NCI-H748 treated with DMSO at 0.1 percent for 48 hours (cell line): ENCODE measurements at regions not wholly inside any gene's neighbourhood (a gene's known extent, or its start where the extent isn't known, plus 50 kb on each side); places are given as distances from the start of the nearest gene placed in this dataset.

Experiments
- DNase-seq: peaks from one replicate; lab custom pipeline; 2025; lab: John Stamatoyannopoulos, UW

DNA sequence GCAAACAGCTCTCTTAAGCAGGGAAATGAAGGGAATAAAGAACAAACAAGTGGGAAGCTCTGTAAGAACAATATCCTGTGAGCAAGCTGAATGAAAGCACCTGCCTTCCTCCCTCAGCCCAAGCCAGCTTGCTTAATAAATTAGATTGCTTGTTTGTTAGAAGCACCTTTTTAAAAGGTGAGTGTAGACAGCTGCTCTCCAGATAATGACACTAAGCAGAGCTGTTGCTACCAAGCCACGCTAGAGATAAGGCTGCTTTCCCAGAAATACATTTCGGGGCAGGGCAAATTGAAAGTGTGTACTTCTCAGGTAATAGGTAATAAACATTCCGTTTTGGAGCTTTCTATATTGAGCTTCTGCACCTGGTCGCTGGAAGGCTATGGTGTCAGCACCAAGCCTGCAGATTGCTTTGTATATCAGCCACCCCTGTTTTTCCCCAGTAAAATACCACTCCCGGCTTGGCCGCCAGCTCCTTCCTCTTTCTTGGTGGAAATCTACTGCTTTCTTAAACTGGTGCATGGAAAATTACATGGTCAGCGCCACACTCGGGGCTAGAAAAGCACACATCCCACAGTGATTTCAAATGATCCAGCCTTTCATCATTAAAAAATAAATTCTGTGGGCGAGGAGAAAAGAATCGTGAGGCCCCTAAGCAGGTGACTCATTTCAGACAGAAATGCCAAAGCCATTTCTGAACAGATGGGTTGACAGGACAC is 151.3 kb downstream of the ETS2 start:
- DNase-seq = peak; percentile 100

DNA sequence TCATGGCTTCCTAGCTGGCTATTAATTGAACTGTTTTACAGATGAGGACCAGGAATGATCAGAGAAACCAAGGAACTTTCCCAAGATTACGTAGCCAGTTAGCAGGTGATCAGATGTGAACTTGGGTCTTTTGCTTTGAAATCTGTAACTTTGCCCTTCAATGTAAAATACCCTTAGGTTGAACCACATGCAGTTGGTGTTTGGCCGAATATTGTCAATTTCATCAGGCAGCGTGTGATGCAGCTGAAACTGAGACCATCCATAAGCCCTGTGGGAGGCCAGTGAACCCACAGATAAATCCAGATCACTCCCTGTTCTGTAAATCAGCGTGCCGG is 150.8 kb downstream of the ETS2 start:
- no peak for DNase-seq

DNA sequence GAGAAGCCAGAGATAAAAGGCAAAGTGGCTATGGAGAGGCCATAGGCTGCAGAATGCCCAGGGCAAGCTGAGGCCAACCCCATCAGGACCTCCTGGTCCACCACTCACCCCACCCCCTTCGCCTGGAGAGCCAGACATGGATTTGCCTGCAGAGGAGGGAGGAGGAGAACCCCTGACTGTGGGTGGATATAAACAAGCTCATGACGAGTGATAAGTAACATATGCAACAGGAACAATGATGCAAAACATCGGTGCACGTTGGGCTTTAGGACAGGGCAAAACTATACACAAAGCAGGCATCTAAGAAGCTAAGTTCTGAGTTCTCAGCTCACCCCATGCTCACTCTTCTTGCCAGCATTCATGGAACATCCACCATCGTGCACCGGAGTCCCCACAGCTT is 150.3 kb downstream of the ETS2 start:
- DNase-seq = no peak

DNA sequence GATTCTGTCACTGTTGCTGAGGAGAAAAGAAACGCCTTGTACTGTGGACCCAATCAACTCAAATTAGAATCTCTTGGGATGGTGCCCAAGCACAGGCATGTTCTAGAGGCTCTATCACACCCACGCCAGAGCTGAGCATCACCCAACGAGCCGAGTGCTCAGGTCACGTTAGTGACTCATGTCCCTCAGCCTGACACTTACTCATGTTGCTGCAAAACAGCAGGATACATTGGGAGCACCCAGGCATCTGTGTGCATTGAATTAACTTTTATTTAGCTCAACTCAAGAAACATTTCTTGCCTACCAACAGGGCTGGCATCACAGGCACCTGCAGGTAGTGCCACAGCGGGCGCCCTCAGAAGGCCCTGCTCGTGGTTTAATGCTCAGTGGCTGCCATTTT is 149.8 kb downstream of the ETS2 start:
- DNase-seq = no peak

DNA sequence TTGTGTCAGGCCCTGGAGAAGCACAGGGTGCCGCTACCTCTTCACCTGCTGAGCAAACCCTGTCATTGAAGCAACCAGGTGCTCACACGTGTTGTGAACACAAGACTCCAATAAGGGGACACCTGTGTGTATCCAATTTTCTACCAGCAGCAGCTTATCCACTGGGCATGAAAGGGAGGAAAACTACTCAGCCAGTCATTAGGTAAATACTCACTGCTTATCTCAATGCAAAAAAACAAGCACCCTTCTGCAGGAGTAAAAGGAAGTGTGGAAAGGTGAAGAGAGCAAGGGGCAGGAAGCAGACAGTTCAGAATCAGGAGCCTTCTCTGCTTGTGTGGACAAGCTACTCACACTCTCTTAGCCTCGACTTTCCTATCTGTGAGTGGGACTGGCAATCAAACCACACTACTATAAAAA is 148.9 kb downstream of the ETS2 start:
- DNase-seq = peak; percentile 91

DNA sequence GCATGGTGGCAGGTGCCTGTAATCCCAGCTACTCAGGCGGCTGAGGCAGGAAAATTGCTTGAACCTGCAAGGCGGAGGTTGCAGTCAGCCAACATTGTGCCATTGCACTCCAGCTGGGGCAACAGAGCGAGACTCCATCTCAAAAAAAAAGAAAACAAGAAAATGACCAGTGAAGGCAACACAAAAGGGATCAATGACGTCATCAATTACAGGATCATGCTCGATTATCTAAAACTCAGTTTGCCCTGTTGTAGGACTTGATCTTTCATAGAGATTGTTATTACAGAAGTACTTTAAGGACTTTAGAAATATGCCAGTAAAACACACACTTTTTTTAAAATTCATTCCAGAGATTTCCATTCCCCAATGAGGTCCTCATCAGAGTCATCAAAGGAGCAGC is 147.8 kb downstream of the ETS2 start:
- DNase-seq = no peak

DNA sequence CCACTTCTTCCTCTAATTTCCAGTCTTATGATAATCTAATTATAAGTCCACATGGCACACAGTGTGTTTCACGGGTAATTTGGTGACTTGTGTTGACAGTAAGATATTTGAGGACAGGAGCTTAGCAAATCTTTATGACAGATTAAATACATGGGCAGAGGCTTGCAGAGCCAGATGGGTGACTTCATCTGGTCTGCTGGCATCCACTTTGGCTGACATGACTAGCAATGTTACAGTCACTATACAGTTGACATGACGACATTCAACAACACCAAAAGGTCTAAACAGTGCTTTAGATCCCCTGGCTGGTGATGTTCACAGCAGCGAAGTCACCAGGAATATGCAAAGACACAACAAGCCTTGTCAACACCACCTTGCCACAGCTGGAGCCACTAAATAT is 147.2 kb downstream of the ETS2 start:
- DNase-seq = no peak

DNA sequence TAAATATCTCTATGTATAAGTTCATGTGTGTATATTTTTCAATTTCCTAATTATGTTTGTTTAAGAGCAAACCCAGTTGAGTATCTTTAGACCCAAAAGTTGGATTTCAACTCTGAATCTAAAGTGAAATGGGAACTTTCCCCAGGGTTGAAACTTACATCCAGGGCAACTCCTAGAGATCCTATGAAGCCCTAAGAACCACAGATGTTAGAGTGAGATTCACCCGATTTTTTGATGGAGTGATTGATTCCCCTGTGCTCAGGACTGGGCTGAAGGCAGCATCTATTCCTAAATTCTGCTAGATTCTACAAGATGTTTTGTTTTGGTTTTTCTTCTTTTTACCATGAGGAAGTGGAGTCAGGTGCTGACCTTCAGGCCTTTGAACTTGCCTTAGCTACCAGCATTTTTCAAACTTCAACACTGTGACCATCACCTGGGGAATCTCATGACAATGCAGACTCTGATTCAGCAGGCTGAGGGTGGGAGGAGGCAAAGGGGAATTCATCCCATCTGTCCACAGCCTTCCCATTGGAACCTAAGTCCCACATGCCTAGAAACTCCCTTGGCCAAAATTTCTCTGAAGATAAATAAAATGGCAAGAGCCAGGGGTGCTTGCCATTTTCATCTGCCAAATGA is 145.5 kb downstream of the ETS2 start:
- DNase-seq = no peak

DNA sequence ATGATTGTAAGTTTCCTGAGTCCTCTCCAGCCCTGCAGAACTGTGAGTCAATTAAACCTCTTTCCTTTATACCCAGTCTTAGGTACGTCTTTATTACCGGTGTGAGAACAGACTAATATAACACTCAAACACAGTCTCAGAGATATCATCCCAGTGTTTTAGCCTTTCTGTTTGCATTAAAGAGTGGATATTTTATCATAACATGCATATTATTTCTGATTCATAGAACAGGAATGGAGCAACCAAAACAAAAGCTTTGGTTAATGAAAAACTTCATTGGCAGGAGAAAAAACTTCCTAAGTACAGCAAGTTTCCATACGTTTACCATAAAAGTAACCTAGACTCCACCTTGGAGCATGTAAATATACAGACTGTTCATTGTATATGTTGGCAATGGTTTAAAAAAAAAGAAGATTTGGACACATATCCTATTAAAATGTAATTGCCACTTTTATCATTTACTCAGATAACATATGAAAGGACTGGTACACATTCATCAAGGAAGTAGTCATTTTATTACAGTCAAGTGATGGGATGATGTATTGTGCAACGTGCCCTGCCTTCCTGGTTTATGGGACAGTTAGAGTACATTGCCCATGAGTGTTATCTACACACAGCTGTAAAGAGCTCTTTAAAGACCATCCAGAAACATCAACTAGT is 144.8 kb downstream of the ETS2 start:
- DNase-seq = peak; percentile 33

DNA sequence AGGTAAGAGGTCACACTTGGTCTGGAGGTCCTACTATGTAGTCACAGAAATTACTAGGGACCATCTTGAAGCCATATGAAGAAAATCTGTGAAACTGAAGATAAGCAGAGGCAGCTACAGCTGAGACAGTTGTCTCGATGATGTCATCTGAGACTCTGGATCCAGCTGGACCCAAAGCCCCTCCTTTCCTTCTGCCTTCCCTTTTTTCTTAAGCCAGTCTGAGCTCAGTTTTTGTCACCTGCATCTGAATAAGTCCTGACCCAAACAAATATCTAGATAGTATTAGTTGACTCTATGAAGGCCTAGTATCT is 143.3 kb downstream of the ETS2 start:
- DNase-seq = no peak

DNA sequence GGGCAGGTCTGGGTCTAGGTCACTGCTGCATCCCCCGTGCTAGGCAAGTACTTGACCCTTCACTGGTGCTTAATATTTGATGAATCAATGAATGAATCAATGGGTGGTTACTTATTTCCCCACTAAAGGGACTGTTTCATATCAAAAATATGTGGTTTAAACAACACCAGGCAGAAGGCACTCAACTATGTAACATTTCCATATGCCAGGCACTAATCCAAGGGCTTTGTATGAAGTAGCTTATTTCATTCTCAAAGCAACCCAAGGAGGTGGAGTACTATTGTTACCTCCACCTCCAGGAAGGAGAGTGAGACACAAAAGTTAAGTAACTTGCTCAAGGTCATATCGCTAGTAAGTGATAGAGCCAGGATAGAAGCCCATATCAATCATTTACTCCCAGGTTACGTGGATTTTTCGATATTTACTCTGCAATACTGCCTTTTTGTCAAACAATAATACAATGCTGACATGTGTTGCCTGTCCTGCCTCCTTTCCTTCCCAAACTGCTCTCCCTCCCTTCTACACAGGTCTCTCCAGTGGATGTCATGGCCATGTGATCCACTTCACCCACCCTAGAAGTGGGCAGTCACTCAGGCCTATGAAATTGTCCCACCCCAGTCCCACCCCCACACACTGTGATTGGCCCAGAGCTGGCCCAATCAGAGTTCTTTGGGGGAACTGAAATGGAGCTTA is 142.8 kb downstream of the ETS2 start:
- no peak for DNase-seq

DNA sequence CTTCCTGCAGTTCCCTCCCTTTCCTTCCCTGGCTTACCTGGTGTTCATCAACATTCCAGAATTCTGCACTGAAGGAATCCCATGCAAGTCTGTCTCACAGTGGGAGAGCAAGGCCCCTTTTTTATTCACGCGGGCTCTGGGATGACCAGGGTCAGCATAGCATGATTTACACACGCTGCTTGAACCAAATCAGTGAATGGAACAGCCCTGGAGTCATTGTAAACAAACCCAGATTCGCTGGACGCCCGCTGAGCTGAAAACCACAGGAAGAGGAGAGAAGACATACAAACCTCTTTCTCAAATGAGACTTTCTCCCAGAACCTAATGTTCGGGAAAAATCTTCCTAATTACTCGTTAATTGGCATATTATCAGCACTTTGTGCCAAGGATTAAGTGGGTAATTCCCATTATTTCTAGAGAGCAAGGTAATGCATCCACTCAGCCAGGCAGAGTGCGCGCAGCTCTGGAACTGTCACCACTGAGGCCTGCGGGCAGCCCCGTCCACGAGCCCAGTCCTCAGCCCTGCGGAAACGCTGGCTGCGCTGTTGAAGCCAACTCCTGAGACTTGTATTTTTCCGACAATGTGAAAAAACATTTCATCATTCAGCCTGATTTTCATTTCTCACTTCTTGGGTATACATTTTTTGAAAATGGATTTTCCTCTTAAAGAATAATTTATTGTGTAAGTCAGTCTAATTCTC is 140.0 kb downstream of the ETS2 start:
- peak; percentile 64 for DNase-seq

DNA sequence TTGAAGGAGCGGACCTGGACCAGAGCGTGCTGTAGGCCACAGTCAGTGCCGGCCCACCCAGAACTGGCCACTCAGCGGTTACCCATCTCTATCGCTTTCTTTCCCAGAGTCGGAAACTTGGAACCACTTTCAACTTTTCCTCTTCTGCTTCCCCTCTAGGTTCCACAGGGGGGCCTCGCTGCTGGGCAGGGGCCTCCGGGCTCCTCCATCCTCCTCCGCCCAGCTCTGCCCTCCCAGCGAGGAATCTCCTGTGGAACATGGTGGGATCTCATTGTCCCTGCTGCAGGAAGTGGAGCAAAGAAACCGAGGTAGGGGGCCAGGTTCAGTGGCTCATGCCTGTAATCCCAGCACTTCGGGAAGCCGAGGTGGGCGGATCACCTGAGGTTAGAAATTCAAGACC is 139.2 kb downstream of the ETS2 start:
- DNase-seq = no peak

DNA sequence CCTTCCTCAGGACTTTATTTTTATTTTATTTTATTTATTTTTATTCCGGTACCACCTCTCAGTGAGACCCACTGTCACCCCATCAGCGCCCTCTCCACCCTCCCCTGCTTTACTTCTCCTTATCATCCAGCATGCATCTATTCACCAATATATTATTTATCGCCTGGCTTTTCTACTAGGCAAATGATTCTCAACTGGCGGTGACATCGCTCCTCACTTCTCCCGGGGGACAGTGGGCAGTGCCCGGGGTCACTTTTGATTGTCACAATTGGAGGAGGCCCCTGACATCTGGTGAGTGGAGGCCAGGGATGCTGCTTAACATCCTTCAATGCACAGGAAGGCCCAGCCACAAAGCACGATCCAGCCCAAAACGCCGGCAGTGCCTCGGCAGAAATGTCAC is 138.7 kb downstream of the ETS2 start:
- no peak for DNase-seq

DNA sequence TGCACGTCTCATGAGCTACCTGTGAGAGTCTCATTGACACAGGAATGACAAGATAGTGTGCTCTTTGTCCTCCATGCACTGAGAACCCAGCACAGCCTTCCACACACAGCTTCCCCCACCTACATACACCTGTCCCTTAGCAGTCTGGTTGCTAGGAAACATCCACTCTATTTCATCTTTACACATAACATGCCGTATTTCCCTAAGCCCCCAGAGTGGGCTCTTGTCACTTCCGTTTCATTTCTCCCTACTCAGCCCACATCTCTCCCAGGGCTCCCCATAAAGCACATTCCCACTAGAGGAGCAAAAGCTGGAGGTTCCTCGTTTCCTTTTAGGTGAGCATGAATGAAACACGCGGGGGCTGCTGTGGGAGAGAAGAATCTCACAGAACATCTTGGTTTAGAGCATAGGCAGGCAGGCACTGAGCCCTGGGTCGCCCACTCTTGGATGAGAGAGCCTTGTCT is 137.1 kb downstream of the ETS2 start:
- DNase-seq = peak; percentile 69

DNA sequence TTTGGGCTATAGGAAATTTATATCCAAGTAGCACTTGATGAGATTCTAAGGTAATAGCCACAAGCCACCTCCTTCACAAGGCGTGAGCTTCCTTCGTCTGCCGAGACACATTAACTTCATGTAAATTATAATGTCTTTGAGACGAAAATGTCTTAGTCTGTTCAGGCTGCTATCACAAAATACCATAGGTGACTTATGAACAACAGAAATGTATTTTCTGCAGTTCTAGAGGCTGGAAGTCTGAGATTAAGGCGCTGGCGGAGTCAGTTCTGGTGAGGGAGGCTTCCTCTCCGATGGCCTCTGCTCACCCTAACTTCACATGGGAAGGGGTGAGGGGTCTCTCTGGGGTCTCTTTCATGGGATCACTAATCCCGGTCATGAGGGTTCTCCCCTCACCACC is 133.0 kb downstream of the ETS2 start:
- DNase-seq = no peak

DNA sequence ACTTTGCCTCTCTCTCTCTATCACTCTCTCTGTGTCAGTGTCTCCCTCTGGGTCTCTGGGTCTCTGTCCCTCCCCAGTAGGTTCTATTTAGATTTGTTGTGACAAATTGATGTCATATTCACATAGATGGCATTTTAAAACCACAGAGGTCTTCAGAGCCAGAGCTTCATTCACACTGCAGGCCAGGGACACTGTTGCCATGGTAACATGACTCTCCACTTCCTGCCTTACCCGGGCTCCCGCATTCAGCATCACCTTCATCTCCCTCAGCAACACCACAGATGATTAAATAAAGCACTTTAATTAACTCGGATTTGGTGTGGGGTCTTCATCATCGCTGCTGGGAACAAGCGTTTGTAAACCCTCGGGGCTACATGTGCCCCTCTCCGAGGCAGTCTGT is 132.6 kb downstream of the ETS2 start:
- DNase-seq = peak; percentile 78

DNA sequence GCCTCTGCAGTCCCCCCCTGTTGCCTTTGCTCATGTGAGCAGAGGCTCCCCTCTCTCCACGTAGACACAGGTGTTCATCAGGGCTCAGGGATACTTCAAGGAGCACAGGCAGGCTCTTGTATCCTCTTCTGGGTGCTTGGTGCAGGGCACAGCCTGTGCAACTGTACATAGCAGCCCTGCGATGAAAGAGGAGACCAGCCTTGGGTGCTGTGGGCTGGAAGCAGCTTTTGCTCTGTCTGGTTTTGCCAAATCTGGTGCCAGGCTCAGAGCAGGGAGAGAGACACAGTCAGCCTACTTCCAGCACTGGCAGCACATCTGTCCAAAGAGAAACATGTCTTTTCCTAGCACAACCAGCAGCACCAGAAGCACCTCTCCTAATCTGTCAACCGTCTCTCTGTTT is 132.1 kb downstream of the ETS2 start:
- no peak for DNase-seq

DNA sequence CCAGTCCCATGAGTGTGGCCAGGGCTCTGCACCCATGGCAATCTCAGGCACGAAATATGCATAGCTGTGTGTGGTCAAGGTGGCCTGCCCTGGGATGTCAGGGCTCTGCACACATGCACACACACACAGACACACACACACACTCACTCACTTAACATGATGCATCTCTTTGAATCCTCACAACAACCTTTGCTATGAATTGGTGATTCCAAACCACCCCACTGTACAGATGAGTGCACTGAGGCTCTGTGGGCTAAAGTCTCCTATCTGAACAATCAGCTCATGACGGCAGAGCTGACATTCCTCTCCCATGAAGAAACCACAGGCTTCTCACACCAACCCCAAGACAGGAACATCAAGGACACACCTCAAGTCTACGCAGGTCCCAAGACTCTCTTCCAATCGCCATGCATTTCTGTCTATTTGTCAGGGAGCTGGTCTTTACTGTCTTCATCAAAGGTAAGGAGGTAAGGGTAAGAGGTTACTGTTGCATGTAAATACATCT is 131.6 kb downstream of the ETS2 start:
- no peak for DNase-seq

DNA sequence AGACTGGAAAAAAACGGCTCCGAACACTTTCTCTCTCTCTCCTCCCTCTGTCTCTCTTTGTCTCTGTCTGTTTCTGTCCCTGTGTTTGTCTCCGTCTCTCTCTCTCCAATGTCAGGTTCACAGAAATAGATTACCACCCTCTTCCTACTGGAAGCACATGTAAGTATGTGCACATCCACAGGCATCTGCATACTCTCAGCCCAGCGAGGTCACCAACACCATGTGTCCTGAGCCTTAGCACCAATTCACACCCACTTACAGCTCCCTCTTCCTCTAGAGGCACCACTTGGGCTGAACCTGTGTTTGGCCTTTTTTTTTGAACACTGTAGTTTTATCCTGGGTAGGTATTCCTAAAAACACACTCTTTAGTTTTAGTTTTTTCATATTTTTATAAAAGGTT is 130.5 kb downstream of the ETS2 start:
- DNase-seq = no peak

DNA sequence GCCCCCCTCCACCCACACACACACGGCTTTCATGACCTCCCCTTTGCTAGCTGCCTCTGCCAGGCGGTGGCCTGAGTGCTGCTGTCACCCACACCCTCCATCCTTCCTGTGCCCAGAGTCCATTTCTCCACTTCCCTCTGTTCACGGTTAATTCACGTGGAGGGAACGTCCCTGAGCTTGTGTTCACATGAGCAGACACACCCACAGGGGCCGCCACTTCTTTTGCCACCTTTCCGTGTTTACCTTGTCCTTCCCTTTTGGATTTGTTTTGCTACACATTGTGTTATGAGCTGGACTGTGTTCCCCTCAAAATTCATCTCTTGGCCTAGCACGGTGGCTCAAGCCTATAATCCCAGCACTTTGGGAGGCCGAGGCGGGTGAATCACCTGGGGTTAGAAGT is 128.0 kb downstream of the ETS2 start:
- no peak for DNase-seq

DNA sequence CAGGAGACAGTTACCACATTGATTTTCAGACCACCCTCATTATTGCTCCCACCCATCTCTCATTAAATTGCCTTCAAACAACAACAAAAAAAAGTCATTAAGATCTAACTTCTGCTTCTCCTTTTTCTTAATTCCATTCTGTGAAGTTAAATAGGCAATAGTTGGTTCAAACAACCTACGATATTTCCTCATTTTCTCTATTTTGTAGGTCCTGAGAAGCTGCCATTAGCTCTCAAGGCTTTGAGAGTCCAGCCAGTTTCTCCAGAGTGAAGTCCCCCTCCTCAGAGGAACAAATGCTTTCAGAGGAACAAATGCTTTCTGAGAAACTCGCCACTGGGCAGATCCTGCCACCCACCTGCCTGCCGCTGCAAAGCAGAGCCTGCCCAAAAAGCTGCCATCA is 125.6 kb downstream of the ETS2 start:
- DNase-seq = no peak
